ENCODE measurements at regions not wholly inside any gene's neighbourhood (a gene's known extent, or its start where the extent isn't known, plus 50 kb on each side); places are given as distances from the start of the nearest gene placed in this dataset.

- TF ChIP-seq CTCF (IDR thresholded peaks at IDR 0.05; ENCODE audit: extremely low read depth, insufficient read depth, missing control alignments) = no peak
- in situ Hi-C loops (cut with MboI; ENCODE audit: low pct_unique_long_range_greater_than_20kb, low sequenced_read_pairs, unreplicated experiment) = no loop called here
- no peak for DNase-seq (ENCODE audit: low spot score)
Measured at GRCh38 chr13:29958476-29958875, 108.1 kb upstream of the UBL3 start.

- DNase-seq (ENCODE audit: low spot score) = no peak
Measured at GRCh38 chr13:29957320-29957719, 106.9 kb upstream of the UBL3 start.

GRCh38 chr13:29956853-29957252 is 106.4 kb upstream of the UBL3 start:
- DNase-seq (ENCODE audit: low spot score) = no peak

More at GRCh38 chr13:29957320-29957719, 106.9 kb upstream of the UBL3 start:
- no peak for TF ChIP-seq CTCF (IDR thresholded peaks at IDR 0.05; ENCODE audit: extremely low read depth, insufficient read depth, missing control alignments)
- in situ Hi-C loops (cut with MboI; ENCODE audit: low pct_unique_long_range_greater_than_20kb, low sequenced_read_pairs, unreplicated experiment) = no loop called here

GRCh38 chr13:29955137-29955650 is 104.8 kb upstream of the UBL3 start:
- no peak for TF ChIP-seq CTCF (IDR thresholded peaks at IDR 0.05; ENCODE audit: extremely low read depth, insufficient read depth, missing control alignments)
- in situ Hi-C loops (cut with MboI; ENCODE audit: low pct_unique_long_range_greater_than_20kb, low sequenced_read_pairs, unreplicated experiment) = no loop called here
- no peak for DNase-seq (ENCODE audit: low spot score)

More at GRCh38 chr13:29956853-29957252, 106.4 kb upstream of the UBL3 start:
- TF ChIP-seq CTCF (IDR thresholded peaks at IDR 0.05; ENCODE audit: extremely low read depth, insufficient read depth, missing control alignments) = no peak
- in situ Hi-C loops (cut with MboI; ENCODE audit: low pct_unique_long_range_greater_than_20kb, low sequenced_read_pairs, unreplicated experiment) = no loop called here

- in situ Hi-C loops (cut with MboI; ENCODE audit: low pct_unique_long_range_greater_than_20kb, low sequenced_read_pairs, unreplicated experiment) = no loop called here
- TF ChIP-seq CTCF (IDR thresholded peaks at IDR 0.05; ENCODE audit: extremely low read depth, insufficient read depth, missing control alignments) = no peak
- no peak for DNase-seq (ENCODE audit: low spot score)
Measured at GRCh38 chr13:29954082-29955028, 103.9 kb upstream of the UBL3 start.

GRCh38 chr13:29953542-29953941 is 103.1 kb upstream of the UBL3 start:
- in situ Hi-C loops (cut with MboI; ENCODE audit: low pct_unique_long_range_greater_than_20kb, low sequenced_read_pairs, unreplicated experiment) = no loop called here
- TF ChIP-seq CTCF (IDR thresholded peaks at IDR 0.05; ENCODE audit: extremely low read depth, insufficient read depth, missing control alignments) = no peak
- no peak for DNase-seq (ENCODE audit: low spot score)

Data from GM13977 (cell line).